ENCODE measurements at regions not wholly inside any gene's neighbourhood (a gene's known extent, or its start where the extent isn't known, plus 50 kb on each side); places are given as distances from the start of the nearest gene placed in this dataset.

GRCh38 chr2:36270758-36271157, 84.8 kb upstream of the CRIM1 start:
- no peaks in the 10 kb centered on the region for H3K27me3 ChIP-seq (ENCODE audit: control insufficient read depth, insufficient read depth, low read length)
- no peak for FAIRE-seq

DNA sequence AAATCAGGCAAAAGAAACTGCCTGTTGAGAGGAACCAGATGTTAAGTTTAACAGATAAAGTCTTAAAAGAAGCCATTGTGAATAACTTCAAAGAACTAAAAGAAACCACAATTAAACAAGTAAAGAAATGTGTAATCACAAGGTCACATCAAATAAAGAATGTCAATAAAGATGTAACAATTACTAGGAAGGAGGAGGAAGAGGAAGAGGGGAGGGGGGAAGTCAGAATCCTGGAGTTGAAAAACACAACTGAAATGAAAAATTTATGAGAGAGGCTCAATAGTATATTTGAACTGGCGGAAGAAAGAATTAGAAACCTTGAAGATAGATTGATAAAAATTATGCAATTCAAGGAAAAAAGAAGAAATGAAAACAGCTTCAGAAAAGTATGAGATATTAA, 88.4 kb upstream of the CRIM1 start:
- FAIRE-seq: no peak
- Histone ChIP-seq H3K27me3 (ENCODE audit: control insufficient read depth, insufficient read depth, low read length) (no peaks in the 10 kb centered on the region), H3K4me3 (ENCODE audit: low read depth, low read length) (no peak overlapping the region), H3K36me3 (ENCODE audit: control insufficient read depth, insufficient read depth, low read length) (no peaks in the 10 kb centered on the region)
- no peak for DNase-seq (ENCODE audit: low read depth)
- TF ChIP-seq, protein P1, sequence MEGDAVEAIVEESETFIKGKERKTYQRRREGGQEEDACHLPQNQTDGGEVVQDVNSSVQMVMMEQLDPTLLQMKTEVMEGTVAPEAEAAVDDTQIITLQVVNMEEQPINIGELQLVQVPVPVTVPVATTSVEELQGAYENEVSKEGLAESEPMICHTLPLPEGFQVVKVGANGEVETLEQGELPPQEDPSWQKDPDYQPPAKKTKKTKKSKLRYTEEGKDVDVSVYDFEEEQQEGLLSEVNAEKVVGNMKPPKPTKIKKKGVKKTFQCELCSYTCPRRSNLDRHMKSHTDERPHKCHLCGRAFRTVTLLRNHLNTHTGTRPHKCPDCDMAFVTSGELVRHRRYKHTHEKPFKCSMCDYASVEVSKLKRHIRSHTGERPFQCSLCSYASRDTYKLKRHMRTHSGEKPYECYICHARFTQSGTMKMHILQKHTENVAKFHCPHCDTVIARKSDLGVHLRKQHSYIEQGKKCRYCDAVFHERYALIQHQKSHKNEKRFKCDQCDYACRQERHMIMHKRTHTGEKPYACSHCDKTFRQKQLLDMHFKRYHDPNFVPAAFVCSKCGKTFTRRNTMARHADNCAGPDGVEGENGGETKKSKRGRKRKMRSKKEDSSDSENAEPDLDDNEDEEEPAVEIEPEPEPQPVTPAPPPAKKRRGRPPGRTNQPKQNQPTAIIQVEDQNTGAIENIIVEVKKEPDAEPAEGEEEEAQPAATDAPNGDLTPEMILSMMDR (IDR thresholded peaks at IDR 0.05; ENCODE audit: insufficient read depth, low read length, severe bottlenecking): no peak

More at GRCh38 chr2:36270758-36271157, 84.8 kb upstream of the CRIM1 start:
- Histone ChIP-seq H3K36me3 (ENCODE audit: control insufficient read depth, insufficient read depth, low read length) (no peaks in the 10 kb centered on the region), H3K4me3 (ENCODE audit: low read depth, low read length) (no peak overlapping the region)
- no peak for DNase-seq (ENCODE audit: low read depth)
- TF ChIP-seq, protein P1 (IDR thresholded peaks at IDR 0.05; ENCODE audit: insufficient read depth, low read length, severe bottlenecking): no peak

DNA sequence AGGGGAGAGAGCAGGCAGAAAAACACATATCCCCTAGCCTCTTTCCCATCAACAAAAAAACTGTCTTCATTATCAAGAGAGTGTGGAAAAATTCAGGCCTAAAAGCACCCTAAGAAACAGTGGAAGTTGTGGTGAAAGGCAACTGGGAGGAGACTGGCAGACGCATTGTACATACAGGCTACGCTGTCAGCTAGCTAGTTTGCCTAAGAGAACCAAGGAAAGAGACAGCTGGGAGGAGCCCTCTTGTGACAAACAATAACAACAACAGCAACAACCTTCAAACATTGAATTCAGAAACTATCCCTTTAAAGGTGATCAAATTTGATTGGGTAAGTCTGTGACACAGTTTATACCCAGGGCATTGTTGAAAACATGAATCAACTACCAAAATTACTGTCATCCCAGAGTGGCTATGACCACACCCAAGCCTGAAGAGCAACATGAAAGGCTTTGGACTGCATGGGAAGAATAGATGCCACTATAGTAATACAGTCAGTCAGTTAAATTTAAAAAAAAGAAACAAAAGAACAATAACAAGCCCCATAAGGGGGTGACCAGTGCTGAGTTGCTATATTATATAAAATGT, 88.9 kb upstream of the CRIM1 start:
- no peaks in the 10 kb centered on the region for H3K36me3 ChIP-seq (ENCODE audit: control insufficient read depth, insufficient read depth, low read length)
- DNase-seq (ENCODE audit: low read depth) (peak; percentile 1), FAIRE-seq (no peak)
- no peak overlapping the region for H3K4me3 ChIP-seq (ENCODE audit: low read depth, low read length)
- TF ChIP-seq, protein P1 (IDR thresholded peaks at IDR 0.05; ENCODE audit: insufficient read depth, low read length, severe bottlenecking): no peak
- H3K27me3 ChIP-seq (ENCODE audit: control insufficient read depth, insufficient read depth, low read length): no peaks in the 10 kb centered on the region

DNA sequence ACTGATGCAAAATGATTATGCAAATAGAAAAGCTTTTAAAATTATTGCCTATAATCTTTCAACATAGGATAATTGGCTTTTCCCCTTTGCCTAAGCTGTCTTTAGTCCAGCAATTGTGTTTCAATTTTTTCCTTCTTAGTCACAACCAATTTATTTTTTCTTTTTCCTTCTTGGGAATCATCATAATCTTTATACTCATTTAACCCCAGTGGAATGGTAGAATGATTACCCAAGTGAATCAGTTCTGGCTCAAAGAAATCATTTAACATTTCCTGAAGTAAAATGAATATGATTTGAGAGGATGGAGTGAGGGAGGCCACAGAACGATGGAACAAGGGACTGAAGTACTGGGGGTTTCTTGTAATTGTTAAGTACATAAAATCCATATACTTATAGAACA, 93.0 kb upstream of the CRIM1 start:
- Histone ChIP-seq H3K36me3 (ENCODE audit: control insufficient read depth, insufficient read depth, low read length) (no peaks in the 10 kb centered on the region), H3K4me3 (ENCODE audit: low read depth, low read length) (no peak overlapping the region), H3K27me3 (ENCODE audit: control insufficient read depth, insufficient read depth, low read length) (no peaks in the 10 kb centered on the region)
- no peak for FAIRE-seq
- TF ChIP-seq, protein P1 (IDR thresholded peaks at IDR 0.05; ENCODE audit: insufficient read depth, low read length, severe bottlenecking): no peak
- DNase-seq (ENCODE audit: low read depth): no peak

DNA sequence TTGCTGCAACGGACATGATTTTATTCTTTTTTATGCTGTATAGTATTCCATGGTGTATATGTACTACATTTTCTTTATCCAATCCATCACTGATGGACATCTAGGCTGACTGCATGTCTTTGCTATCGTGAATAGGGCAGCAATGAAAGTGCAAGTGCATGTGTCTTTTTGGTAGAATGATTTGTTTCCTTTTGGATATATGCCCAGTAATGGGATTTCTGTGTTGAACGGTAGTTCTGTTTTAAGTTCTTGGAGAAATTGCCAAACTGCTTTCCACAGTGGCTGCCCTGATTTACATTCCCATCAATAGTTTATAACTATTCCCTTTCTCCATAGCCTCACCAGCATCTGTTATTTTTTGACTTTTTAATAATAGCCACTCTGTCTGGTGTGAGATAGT, 99.7 kb upstream of the CRIM1 start:
- no peak for DNase-seq (ENCODE audit: low read depth)
- H3K27me3 ChIP-seq (ENCODE audit: control insufficient read depth, insufficient read depth, low read length): no peaks in the 10 kb centered on the region

More for the DNA sequence above, 99.7 kb upstream of the CRIM1 start:
- FAIRE-seq: no peak
- H3K36me3 ChIP-seq (ENCODE audit: control insufficient read depth, insufficient read depth, low read length): no peaks in the 10 kb centered on the region
- no peak overlapping the region for H3K4me3 ChIP-seq (ENCODE audit: low read depth, low read length)
- TF ChIP-seq, protein P1 (IDR thresholded peaks at IDR 0.05; ENCODE audit: insufficient read depth, low read length, severe bottlenecking): no peak
